HFFc6 (cell line): ENCODE measurements at regions not wholly inside any gene's neighbourhood (a gene's known extent, or its start where the extent isn't known, plus 50 kb on each side); places are given as distances from the start of the nearest gene placed in this dataset.

Experiments used
- DNase-seq: peaks from one replicate; pipeline ENCODE4 v3.0.0-alpha.2; 2018
- H3K27ac Mint-ChIP-seq: 2 replicates; pipeline ENCODE4 v1.8.0; 2020; ENCODE audit warnings: mild to moderate bottlenecking, mixed read lengths
- H3K27me3 Mint-ChIP-seq: 2 replicates; pipeline ENCODE4 v1.8.0; 2021; ENCODE audit warnings: mild to moderate bottlenecking, moderate library complexity, mixed read lengths; ENCODE audit not compliant: insufficient read depth
- H3K36me3 Mint-ChIP-seq: 2 replicates; pipeline ENCODE4 v1.8.0; 2021; ENCODE audit warnings: low read depth, mixed read lengths
- H3K4me1 Mint-ChIP-seq: 2 replicates; pipeline ENCODE4 v1.8.0; 2020; ENCODE audit warnings: low read depth, mixed read lengths
- H3K4me3 Mint-ChIP-seq: 2 replicates; pipeline ENCODE4 v1.8.0; 2020; ENCODE audit warnings: mild to moderate bottlenecking, moderate library complexity, mixed read lengths
- H3K9me3 Mint-ChIP-seq: 2 replicates; pipeline ENCODE4 v1.8.0; 2020; ENCODE audit warnings: mild to moderate bottlenecking, mixed read lengths
- TF ChIP-seq, protein P1 (sequence below): fragments of 200-600 bp; sonication (generic); IDR thresholded peaks from 2 replicates; pipeline ENCODE4 v1.5.0; 2021; ENCODE audit warnings: antibody characterized with exemption, mild to moderate bottlenecking

DNA sequence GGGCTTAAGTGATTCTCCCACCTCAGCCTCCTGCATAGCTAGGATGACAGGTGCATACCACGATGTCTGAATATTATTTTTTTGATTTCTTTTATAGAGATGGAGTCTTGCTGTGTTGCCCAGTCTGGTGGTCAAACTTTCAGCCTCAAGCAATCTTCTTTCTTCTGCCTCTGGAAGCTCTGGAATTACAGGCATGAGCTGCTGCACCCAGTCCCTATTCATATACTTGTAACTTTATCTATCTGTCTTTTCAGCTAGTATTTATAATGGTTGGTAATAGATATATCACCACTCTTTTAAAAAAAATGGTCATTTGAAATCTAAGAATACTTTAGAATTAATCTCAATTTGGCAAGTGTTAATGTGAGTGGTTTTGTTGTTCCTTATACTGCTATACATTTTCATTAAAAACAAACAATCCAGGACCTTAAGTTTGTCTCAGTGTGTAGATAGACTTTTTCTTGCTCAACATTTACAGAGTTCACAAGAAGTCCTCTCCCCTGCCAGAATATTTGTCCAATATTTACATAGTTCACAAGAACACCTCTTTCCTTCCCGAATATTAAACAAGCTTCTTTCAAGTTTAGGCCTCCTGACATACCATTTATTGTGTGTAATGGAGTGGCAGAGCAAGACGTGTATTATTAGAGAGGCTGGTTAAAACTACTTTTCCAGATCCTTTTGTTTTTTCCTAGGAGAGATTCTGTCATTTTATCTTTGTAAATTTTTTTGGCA is 1197.4 kb upstream of the ADGRL3 start:
- Mint-ChIP-seq H3K27me3 (no peaks in the 10 kb centered on the region), H3K4me1 (no peaks in the 10 kb centered on the region), H3K27ac (no peak overlapping the region), H3K36me3 (no peaks in the 10 kb centered on the region; the same call in 1 of the 2 replicates), H3K9me3 (peaks cover 28% of the 10 kb centered on the region), H3K4me3 (no peak overlapping the region)
- TF ChIP-seq, protein P1, sequence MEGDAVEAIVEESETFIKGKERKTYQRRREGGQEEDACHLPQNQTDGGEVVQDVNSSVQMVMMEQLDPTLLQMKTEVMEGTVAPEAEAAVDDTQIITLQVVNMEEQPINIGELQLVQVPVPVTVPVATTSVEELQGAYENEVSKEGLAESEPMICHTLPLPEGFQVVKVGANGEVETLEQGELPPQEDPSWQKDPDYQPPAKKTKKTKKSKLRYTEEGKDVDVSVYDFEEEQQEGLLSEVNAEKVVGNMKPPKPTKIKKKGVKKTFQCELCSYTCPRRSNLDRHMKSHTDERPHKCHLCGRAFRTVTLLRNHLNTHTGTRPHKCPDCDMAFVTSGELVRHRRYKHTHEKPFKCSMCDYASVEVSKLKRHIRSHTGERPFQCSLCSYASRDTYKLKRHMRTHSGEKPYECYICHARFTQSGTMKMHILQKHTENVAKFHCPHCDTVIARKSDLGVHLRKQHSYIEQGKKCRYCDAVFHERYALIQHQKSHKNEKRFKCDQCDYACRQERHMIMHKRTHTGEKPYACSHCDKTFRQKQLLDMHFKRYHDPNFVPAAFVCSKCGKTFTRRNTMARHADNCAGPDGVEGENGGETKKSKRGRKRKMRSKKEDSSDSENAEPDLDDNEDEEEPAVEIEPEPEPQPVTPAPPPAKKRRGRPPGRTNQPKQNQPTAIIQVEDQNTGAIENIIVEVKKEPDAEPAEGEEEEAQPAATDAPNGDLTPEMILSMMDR: no peak
- no peak for DNase-seq

DNA sequence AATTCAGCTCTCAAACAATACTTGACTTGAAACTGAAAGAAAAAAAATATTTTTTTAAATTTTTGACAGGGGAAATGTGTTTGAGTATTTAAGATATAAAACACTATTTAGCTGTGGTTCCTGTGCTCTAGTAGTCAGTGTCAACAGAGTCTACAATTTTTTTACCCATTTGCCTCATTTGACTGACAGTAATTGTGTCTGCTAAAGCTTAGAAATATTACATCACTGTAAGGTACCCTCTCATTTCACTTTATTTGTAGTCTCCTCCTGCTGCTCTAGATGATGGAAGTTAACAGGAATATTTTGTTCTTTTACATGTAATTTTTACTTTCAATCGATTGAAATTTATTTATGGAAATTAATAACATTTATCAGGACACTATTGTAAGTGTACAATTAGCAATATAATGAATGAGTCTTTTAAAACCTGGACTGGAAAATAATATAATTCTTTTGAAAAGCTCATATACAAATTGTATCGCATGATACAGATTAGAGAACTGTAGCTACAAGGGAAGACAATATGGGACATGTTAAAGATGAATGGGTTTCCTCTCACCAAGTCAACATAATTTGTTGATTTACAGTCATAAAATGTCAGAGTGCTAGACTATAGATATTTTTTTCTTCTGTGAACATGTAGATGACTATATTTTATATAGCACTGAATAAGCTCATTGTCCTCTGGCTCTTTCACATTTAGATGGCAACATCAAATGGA is 1186.5 kb upstream of the ADGRL3 start:
- Mint-ChIP-seq H3K36me3 (no peaks in the 10 kb centered on the region), H3K27ac (no peak overlapping the region), H3K9me3 (peaks cover 24% of the 10 kb centered on the region), H3K4me1 (no peaks in the 10 kb centered on the region), H3K27me3 (no peaks in the 10 kb centered on the region), H3K4me3 (no peak overlapping the region)
- DNase-seq: no peak
- TF ChIP-seq, protein P1: no peak

DNA sequence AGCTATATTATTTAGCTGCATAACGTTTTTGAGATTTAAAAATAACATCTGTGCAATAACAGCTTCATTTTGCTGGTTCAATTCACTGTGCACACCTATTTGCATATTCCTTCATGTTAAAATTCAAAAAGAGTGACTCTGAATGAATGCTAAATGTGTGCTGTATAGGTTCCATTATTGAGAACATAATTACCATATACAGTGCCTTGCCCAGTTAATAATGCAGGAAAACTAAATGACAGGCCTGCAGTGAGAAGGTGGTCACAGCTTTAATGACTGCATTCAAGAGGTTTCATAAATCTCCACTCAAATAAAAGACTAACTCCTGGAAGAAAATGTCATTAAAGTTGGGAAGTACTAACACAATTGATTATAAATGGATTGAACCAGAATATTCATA is 1183.2 kb upstream of the ADGRL3 start:
- Mint-ChIP-seq H3K27ac (no peak overlapping the region), H3K9me3 (peaks cover 31% of the 10 kb centered on the region), H3K4me3 (no peak overlapping the region), H3K4me1 (no peaks in the 10 kb centered on the region), H3K27me3 (no peaks in the 10 kb centered on the region), H3K36me3 (no peaks in the 10 kb centered on the region)
- DNase-seq: no peak
- TF ChIP-seq, protein P1: no peak

DNA sequence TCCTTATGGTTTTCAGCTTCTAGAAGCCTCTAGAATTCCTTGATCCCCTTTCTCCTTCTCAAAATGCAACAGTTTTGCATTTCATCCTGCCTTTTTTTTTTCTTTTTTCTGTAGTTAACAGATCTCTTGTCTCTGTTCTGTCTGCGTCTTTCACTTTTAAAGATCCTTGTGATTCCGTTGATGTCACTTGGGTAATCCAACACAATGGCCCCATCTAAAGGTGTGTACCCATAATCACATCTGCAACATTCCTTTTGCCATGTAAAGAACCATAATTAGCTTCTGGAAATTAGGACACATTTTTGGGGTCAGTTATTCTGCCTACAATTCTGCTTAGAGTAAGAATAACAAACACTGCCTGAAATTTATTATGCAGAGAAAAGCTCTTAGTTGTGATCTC is 1180.9 kb upstream of the ADGRL3 start:
- H3K27ac Mint-ChIP-seq: no peak overlapping the region
- TF ChIP-seq, protein P1: no peak
- H3K4me3 Mint-ChIP-seq: no peak overlapping the region
- DNase-seq: no peak
- H3K27me3 Mint-ChIP-seq: no peaks in the 10 kb centered on the region
- no peaks in the 10 kb centered on the region for H3K4me1 Mint-ChIP-seq
- no peaks in the 10 kb centered on the region for H3K36me3 Mint-ChIP-seq
- peaks cover 28% of the 10 kb centered on the region for H3K9me3 Mint-ChIP-seq

DNA sequence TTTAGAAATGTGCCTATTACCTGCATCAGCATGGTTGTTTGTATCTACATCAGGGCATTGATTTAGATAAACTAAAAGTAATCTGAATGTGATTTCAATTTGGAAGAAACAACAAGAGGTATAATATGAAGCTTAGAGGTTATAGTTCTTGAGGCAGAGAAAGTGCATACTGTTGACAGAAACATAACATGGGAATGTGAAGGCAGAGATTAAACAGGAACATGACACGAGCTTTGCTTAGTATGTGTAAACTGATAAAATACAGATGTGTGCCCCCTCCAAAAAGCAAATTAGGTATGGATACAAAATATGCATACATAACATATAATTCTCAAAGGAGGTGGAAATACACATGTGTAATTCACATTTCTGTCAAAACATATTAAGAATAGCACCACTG is 1180.2 kb upstream of the ADGRL3 start:
- H3K27ac Mint-ChIP-seq: no peak overlapping the region
- no peaks in the 10 kb centered on the region for H3K27me3 Mint-ChIP-seq
- TF ChIP-seq, protein P1: no peak
- DNase-seq: no peak
- H3K4me3 Mint-ChIP-seq: no peak overlapping the region
- no peaks in the 10 kb centered on the region for H3K36me3 Mint-ChIP-seq
- H3K4me1 Mint-ChIP-seq: no peaks in the 10 kb centered on the region
- peaks cover 21% of the 10 kb centered on the region for H3K9me3 Mint-ChIP-seq
